ENCODE measurements at regions not wholly inside any gene's neighbourhood (a gene's known extent, or its start where the extent isn't known, plus 50 kb on each side); places are given as distances from the start of the nearest gene placed in this dataset.

DNA sequence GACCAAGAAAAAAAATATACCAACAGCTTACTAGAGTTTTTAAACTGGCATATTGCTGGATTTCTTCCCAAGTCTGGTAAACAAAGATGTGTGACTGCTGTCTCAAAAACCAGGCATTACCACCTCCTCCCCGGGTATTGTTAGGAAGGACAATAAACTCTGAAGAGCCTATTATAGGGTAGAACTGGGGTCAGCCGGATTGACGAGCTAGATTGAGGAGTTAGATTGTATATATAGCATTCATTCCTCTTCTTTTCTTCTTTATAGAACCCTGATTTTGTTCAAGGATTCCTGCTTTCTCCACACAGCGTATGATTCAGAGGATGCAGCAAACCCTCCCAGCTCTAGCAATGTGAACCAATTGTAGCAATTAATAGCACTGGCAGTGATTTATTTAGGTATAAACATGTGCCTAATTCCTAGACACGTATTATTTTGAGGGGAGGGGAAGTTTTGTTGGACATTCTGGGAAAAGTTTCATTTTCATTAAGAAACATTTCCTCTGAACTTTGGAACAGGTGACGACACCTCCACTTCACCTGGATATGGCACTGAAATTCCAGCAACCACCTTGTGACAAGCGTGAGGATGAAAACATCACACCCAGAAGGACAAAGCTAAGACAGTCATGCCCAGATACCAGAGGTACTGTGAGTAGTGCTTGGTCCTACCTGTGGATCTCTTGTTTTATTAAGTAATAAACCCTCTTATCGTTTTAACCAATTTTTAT is 679.4 kb upstream of the KIRREL3 start:
- Histone ChIP-seq H3K4me2 (ENCODE audit: low read length) (no peak overlapping the region), H3K27ac (ENCODE audit: low read length) (no peak overlapping the region), H3K36me3 (ENCODE audit: insufficient read depth, low read length) (no peaks in the 10 kb centered on the region), H2AFZ (ENCODE audit: low read depth, low read length) (no peak overlapping the region), H3K4me3 (ENCODE audit: low read length) (no peak overlapping the region), H3K9ac (ENCODE audit: low read length) (no peak overlapping the region), H3K79me2 (replicated peaks; ENCODE audit: insufficient read depth, low read length) (no peaks in the 10 kb centered on the region), H3K27me3 (ENCODE audit: insufficient read depth, low read depth, low read length) (no peaks in the 10 kb centered on the region), H4K20me1 (ENCODE audit: insufficient read depth) (no peaks in the 10 kb centered on the region), H3K9me2 (ENCODE audit: insufficient read depth, low read length) (no peaks in the 10 kb centered on the region), H3K9me3 (ENCODE audit: low read length) (no peaks in the 10 kb centered on the region), H3F3A (ENCODE audit: insufficient read depth, low read length, poor library complexity, severe bottlenecking) (no peaks in the 10 kb centered on the region)
- TF ChIP-seq SMC3 (conservative IDR thresholded peaks at IDR 0.05; ENCODE audit: poor library complexity): no peak
- no peak for TF ChIP-seq EZH2 (IDR thresholded peaks at IDR 0.05; ENCODE audit: borderline replicate concordance, insufficient read depth, low read length, poor library complexity, severe bottlenecking)
- TF ChIP-seq, protein P1, sequence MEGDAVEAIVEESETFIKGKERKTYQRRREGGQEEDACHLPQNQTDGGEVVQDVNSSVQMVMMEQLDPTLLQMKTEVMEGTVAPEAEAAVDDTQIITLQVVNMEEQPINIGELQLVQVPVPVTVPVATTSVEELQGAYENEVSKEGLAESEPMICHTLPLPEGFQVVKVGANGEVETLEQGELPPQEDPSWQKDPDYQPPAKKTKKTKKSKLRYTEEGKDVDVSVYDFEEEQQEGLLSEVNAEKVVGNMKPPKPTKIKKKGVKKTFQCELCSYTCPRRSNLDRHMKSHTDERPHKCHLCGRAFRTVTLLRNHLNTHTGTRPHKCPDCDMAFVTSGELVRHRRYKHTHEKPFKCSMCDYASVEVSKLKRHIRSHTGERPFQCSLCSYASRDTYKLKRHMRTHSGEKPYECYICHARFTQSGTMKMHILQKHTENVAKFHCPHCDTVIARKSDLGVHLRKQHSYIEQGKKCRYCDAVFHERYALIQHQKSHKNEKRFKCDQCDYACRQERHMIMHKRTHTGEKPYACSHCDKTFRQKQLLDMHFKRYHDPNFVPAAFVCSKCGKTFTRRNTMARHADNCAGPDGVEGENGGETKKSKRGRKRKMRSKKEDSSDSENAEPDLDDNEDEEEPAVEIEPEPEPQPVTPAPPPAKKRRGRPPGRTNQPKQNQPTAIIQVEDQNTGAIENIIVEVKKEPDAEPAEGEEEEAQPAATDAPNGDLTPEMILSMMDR (IDR thresholded peaks at IDR 0.05; ENCODE audit: poor library complexity, severe bottlenecking): no peak
- TF ChIP-seq POLR2AphosphoS5 (IDR thresholded peaks at IDR 0.05): no peak
- TF ChIP-seq REST (IDR thresholded peaks at IDR 0.05; ENCODE audit: borderline replicate concordance): no peak
- TF ChIP-seq RAD21 (conservative IDR thresholded peaks at IDR 0.05): no peak
- no peak for TF ChIP-seq TAF1 (IDR thresholded peaks at IDR 0.05; ENCODE audit: low read depth)
- no peak for TF ChIP-seq MXI1 (conservative IDR thresholded peaks at IDR 0.05; ENCODE audit: poor library complexity, severe bottlenecking)
- TF ChIP-seq EP300 (conservative IDR thresholded peaks at IDR 0.05; ENCODE audit: poor library complexity, severe bottlenecking): no peak

DNA sequence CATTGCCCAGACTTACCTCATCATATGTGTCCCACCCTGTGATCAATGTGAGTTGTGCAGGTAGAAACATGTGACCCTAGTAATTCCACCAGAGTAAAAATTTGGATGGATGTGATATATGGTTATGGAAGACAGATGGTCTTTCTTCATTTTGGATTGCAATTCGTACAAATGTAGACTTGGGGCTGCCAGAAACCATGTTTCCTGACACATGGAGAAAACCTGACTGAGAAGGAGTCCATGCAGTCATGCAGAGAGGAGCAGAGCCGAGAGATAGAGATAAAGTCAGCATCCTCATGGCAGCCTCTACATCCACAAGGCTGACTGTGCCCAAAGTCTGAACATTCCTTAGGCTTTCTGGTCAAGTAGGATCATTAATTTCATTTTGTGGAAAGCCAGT is 678.1 kb upstream of the KIRREL3 start:
- no peaks in the 10 kb centered on the region for H3K36me3 ChIP-seq (ENCODE audit: insufficient read depth, low read length)
- TF ChIP-seq REST (IDR thresholded peaks at IDR 0.05; ENCODE audit: borderline replicate concordance) (no peak), SMC3 (conservative IDR thresholded peaks at IDR 0.05; ENCODE audit: poor library complexity) (no peak), EZH2 (IDR thresholded peaks at IDR 0.05; ENCODE audit: borderline replicate concordance, insufficient read depth, low read length, poor library complexity, severe bottlenecking) (no peak), TAF1 (IDR thresholded peaks at IDR 0.05; ENCODE audit: low read depth) (no peak), MXI1 (conservative IDR thresholded peaks at IDR 0.05; ENCODE audit: poor library complexity, severe bottlenecking) (no peak), POLR2AphosphoS5 (IDR thresholded peaks at IDR 0.05) (no peak), RAD21 (conservative IDR thresholded peaks at IDR 0.05) (no peak), EP300 (conservative IDR thresholded peaks at IDR 0.05; ENCODE audit: poor library complexity, severe bottlenecking) (no peak)
- TF ChIP-seq, protein P1 (IDR thresholded peaks at IDR 0.05; ENCODE audit: poor library complexity, severe bottlenecking): no peak
- no peaks in the 10 kb centered on the region for H3F3A ChIP-seq (ENCODE audit: insufficient read depth, low read length, poor library complexity, severe bottlenecking)
- no peaks in the 10 kb centered on the region for H3K79me2 ChIP-seq (replicated peaks; ENCODE audit: insufficient read depth, low read length)
- no peak overlapping the region for H3K27ac ChIP-seq (ENCODE audit: low read length)
- no peak overlapping the region for H3K9ac ChIP-seq (ENCODE audit: low read length)
- no peaks in the 10 kb centered on the region for H3K27me3 ChIP-seq (ENCODE audit: insufficient read depth, low read depth, low read length)
- H3K4me2 ChIP-seq (ENCODE audit: low read length): no peak overlapping the region
- H3K4me3 ChIP-seq (ENCODE audit: low read length): no peak overlapping the region
- H3K9me3 ChIP-seq (ENCODE audit: low read length): no peaks in the 10 kb centered on the region
- H4K20me1 ChIP-seq (ENCODE audit: insufficient read depth): no peaks in the 10 kb centered on the region
- no peak overlapping the region for H2AFZ ChIP-seq (ENCODE audit: low read depth, low read length)
- no peaks in the 10 kb centered on the region for H3K9me2 ChIP-seq (ENCODE audit: insufficient read depth, low read length)
